ENCODE measurements at regions not wholly inside any gene's neighbourhood (a gene's known extent, or its start where the extent isn't known, plus 50 kb on each side); places are given as distances from the start of the nearest gene placed in this dataset.

GRCh38 chr6:156398966-156399365 lies 378.2 kb upstream of the ARID1B start:
- no peaks in the 10 kb centered on the region for H3K36me3 ChIP-seq (ENCODE audit: control insufficient read depth in 1 of 2, insufficient read depth in 2 of 2, low read length in 2 of 2)
- no peak for DNase-seq (ENCODE audit: low read depth, low spot score)
- ChIA-PET POLR2A (no interaction called here), CTCF (no interaction called here), RAD21 (ENCODE audit: low non-redundant PET in 1 of 2, low total read pairs in 2 of 2, uncharacterized antibody in 2 of 2, unreplicated experiment in 2 of 2) (no interaction called here)
- no peak overlapping the region for H3K27ac ChIP-seq (ENCODE audit: low read depth, low read length)
- H3K27me3 ChIP-seq (ENCODE audit: insufficient read depth, low read length), result 0 out of 2 replicates have a peak, but pooled peaks cover 3% of the 10 kb centered on the region
- intact Hi-C loops (cut with micrococcal nuclease), result no loop called here
- BruUV-seq (replicated peaks), result no TSS peak
- H3K79me2 ChIP-seq (ENCODE audit: insufficient read depth, low read length), result no peaks in the 10 kb centered on the region
- no peak overlapping the region for H3K9ac ChIP-seq (ENCODE audit: low read length)
- H3K9me3 ChIP-seq (ENCODE audit: control insufficient read depth in 1 of 2, insufficient read depth in 1 of 2, low read depth in 1 of 2, low read length in 2 of 2), result no peaks in the 10 kb centered on the region
- no peak overlapping the region for H2AFZ ChIP-seq (ENCODE audit: low read depth, low read length, poor library complexity, severe bottlenecking)
- no peak overlapping the region for H3K4me2 ChIP-seq (ENCODE audit: low read length)
- no peak for ATAC-seq
- no peaks in the 10 kb centered on the region for H3K9me2 ChIP-seq (ENCODE audit: insufficient read depth)
- no peaks in the 10 kb centered on the region for H4K20me1 ChIP-seq (ENCODE audit: insufficient read depth)
- no peak for TF ChIP-seq MAX (IDR thresholded peaks at IDR 0.05)
- no peak for TF ChIP-seq ATF3 (IDR thresholded peaks at IDR 0.05)
- TF ChIP-seq REST (IDR thresholded peaks at IDR 0.05; ENCODE audit: low read depth), result no peak
- TF ChIP-seq CEBPB (IDR thresholded peaks at IDR 0.05; ENCODE audit: low read depth), result no peak
- no peak for TF ChIP-seq SP1 (IDR thresholded peaks at IDR 0.05; ENCODE audit: low read depth)
- no peak for TF ChIP-seq POLR2A (IDR thresholded peaks at IDR 0.05; ENCODE audit: borderline replicate concordance, extremely low read depth, insufficient read depth, insufficient read length)
- no peak for TF ChIP-seq ZFX (IDR thresholded peaks at IDR 0.05)
- TF ChIP-seq POLR2AphosphoS5 (IDR thresholded peaks at IDR 0.05; ENCODE audit: low read depth, low read length), result no peak
- TF ChIP-seq JUND (IDR thresholded peaks at IDR 0.05), result no peak
- no peak for TF ChIP-seq EZH2phosphoT487 (IDR thresholded peaks at IDR 0.05; ENCODE audit: borderline replicate concordance)
- H3K4me1 ChIP-seq (ENCODE audit: control insufficient read depth in 1 of 2, insufficient read depth in 2 of 2, low read length in 2 of 2), result no peaks in the 10 kb centered on the region
- no peak overlapping the region for H3K4me3 ChIP-seq (replicated peaks in 1 of 2; ENCODE audit: low read depth in 1 of 2, low read length in 2 of 2)
